ENCODE measurements at regions not wholly inside any gene's neighbourhood (a gene's known extent, or its start where the extent isn't known, plus 50 kb on each side); places are given as distances from the start of the nearest gene placed in this dataset.

- Histone ChIP-seq H3K4me3 (ENCODE audit: low read depth, low read length) (no peak overlapping the region), H3K9me3 (ENCODE audit: severe bottlenecking) (no peaks in the 10 kb centered on the region), H3K36me3 (no peaks in the 10 kb centered on the region), H3K27ac (no peak overlapping the region), H3K27me3 (ENCODE audit: insufficient read depth, low read depth, severe bottlenecking) (no peaks in the 10 kb centered on the region)
- TF ChIP-seq CTCF (IDR thresholded peaks at IDR 0.05; ENCODE audit: low read depth, low read length), result no peak
- DNase-seq, result no peak
Measured at GRCh38 chr2:156731506-156731905, 295.3 kb downstream of the GPD2 start.

GRCh38 chr2:156736950-156737349 lies 300.8 kb downstream of the GPD2 start:
- TF ChIP-seq CTCF (IDR thresholded peaks at IDR 0.05; ENCODE audit: low read depth, low read length), result no peak

GRCh38 chr2:156739301-156739700 lies 303.1 kb downstream of the GPD2 start:
- Histone ChIP-seq H3K27me3 (ENCODE audit: insufficient read depth, low read depth, severe bottlenecking) (no peaks in the 10 kb centered on the region), H3K9me3 (ENCODE audit: severe bottlenecking) (no peaks in the 10 kb centered on the region), H3K27ac (no peak overlapping the region), H3K36me3 (no peaks in the 10 kb centered on the region), H3K4me3 (ENCODE audit: low read depth, low read length) (no peak overlapping the region)
- no peak for TF ChIP-seq CTCF (IDR thresholded peaks at IDR 0.05; ENCODE audit: low read depth, low read length)
- DNase-seq, result no peak

More at GRCh38 chr2:156736950-156737349, 300.8 kb downstream of the GPD2 start:
- DNase-seq, result no peak
- no peak overlapping the region for H3K4me3 ChIP-seq (ENCODE audit: low read depth, low read length)
- no peaks in the 10 kb centered on the region for H3K9me3 ChIP-seq (ENCODE audit: severe bottlenecking)
- no peaks in the 10 kb centered on the region for H3K27me3 ChIP-seq (ENCODE audit: insufficient read depth, low read depth, severe bottlenecking)
- no peak overlapping the region for H3K27ac ChIP-seq
- H3K36me3 ChIP-seq, result no peaks in the 10 kb centered on the region

GRCh38 chr2:156745619-156746018 lies 309.4 kb downstream of the GPD2 start:
- Histone ChIP-seq H3K4me3 (ENCODE audit: low read depth, low read length) (no peak overlapping the region), H3K27me3 (ENCODE audit: insufficient read depth, low read depth, severe bottlenecking) (no peaks in the 10 kb centered on the region), H3K9me3 (ENCODE audit: severe bottlenecking) (no peaks in the 10 kb centered on the region), H3K27ac (no peak overlapping the region), H3K36me3 (no peaks in the 10 kb centered on the region)
- no peak for TF ChIP-seq CTCF (IDR thresholded peaks at IDR 0.05; ENCODE audit: low read depth, low read length)
- no peak for DNase-seq

GRCh38 chr2:156748221-156748620 lies 312.0 kb downstream of the GPD2 start:
- Histone ChIP-seq H3K27ac (no peak overlapping the region), H3K27me3 (ENCODE audit: insufficient read depth, low read depth, severe bottlenecking) (no peaks in the 10 kb centered on the region), H3K4me3 (ENCODE audit: low read depth, low read length) (no peak overlapping the region), H3K36me3 (no peaks in the 10 kb centered on the region), H3K9me3 (ENCODE audit: severe bottlenecking) (no peaks in the 10 kb centered on the region)
- DNase-seq, result no peak
- TF ChIP-seq CTCF (IDR thresholded peaks at IDR 0.05; ENCODE audit: low read depth, low read length), result no peak

GRCh38 chr2:156752042-156752441 lies 315.9 kb downstream of the GPD2 start:
- no peak for TF ChIP-seq CTCF (IDR thresholded peaks at IDR 0.05; ENCODE audit: low read depth, low read length)
- Histone ChIP-seq H3K27me3 (ENCODE audit: insufficient read depth, low read depth, severe bottlenecking) (no peaks in the 10 kb centered on the region), H3K9me3 (ENCODE audit: severe bottlenecking) (no peaks in the 10 kb centered on the region), H3K27ac (no peak overlapping the region), H3K36me3 (no peaks in the 10 kb centered on the region), H3K4me3 (ENCODE audit: low read depth, low read length) (no peak overlapping the region)
- no peak for DNase-seq
